ENCODE measurements at regions not wholly inside any gene's neighbourhood (a gene's known extent, or its start where the extent isn't known, plus 50 kb on each side); places are given as distances from the start of the nearest gene placed in this dataset.
"Not testable (repeated sequence)": the region's sequence is repeated elsewhere in the genome, so short reads cannot be mapped to it uniquely, and the experiment has no call there.

- DNase-seq, result no peak
Measured at GRCh38 chr2:56813490-56813889, 629.7 kb downstream of the CCDC85A start.

GRCh38 chr2:56816666-56817065 lies 632.9 kb downstream of the CCDC85A start:
- no peak for DNase-seq

GRCh38 chr2:56831780-56832179 lies 648.0 kb downstream of the CCDC85A start:
- DNase-seq, result no peak

GRCh38 chr2:56834686-56835085 lies 650.9 kb downstream of the CCDC85A start:
- DNase-seq, result no peak

GRCh38 chr2:56840009-56840408 lies 656.2 kb downstream of the CCDC85A start:
- not testable (repeated sequence) for DNase-seq

- no peak for DNase-seq
Measured at GRCh38 chr2:56860991-56861390, 677.2 kb downstream of the CCDC85A start.

GRCh38 chr2:56871644-56872043 lies 687.9 kb downstream of the CCDC85A start:
- no peak for DNase-seq

- DNase-seq, result no peak
Measured at GRCh38 chr2:56874717-56875116, 690.9 kb downstream of the CCDC85A start.

- DNase-seq, result no peak
Measured at GRCh38 chr2:56889738-56890137, 705.9 kb downstream of the CCDC85A start.

- no peak for DNase-seq
Measured at GRCh38 chr2:56892382-56892781, 708.6 kb downstream of the CCDC85A start.

GRCh38 chr2:56898986-56899385 lies 715.2 kb downstream of the CCDC85A start:
- DNase-seq, result no peak

- DNase-seq, result no peak
Measured at GRCh38 chr2:56912490-56912889, 728.7 kb downstream of the CCDC85A start.

GRCh38 chr2:56918790-56919189 lies 735.0 kb downstream of the CCDC85A start:
- no peak for DNase-seq

GRCh38 chr2:56933976-56934375 lies 750.2 kb downstream of the CCDC85A start:
- DNase-seq, result no peak

GRCh38 chr2:56934866-56935265 lies 751.1 kb downstream of the CCDC85A start:
- DNase-seq, result no peak

GRCh38 chr2:56940054-56940453 lies 756.3 kb downstream of the CCDC85A start:
- DNase-seq, result no peak

GRCh38 chr2:56952871-56953270 lies 769.1 kb downstream of the CCDC85A start:
- DNase-seq, result no peak

GRCh38 chr2:56960581-56960980 lies 776.8 kb downstream of the CCDC85A start:
- no peak for DNase-seq

GRCh38 chr2:56962673-56963072 lies 778.9 kb downstream of the CCDC85A start:
- DNase-seq, result no peak

- DNase-seq, result no peak
Measured at GRCh38 chr2:56969513-56969912, 785.7 kb downstream of the CCDC85A start.

GRCh38 chr2:56971383-56971974 lies 787.7 kb downstream of the CCDC85A start:
- no peak for DNase-seq

GRCh38 chr2:56981554-56981953 lies 797.8 kb downstream of the CCDC85A start:
- no peak for DNase-seq

GRCh38 chr2:56985609-56986008 lies 801.8 kb downstream of the CCDC85A start:
- DNase-seq, result no peak

GRCh38 chr2:57022496-57022895 lies 838.7 kb downstream of the CCDC85A start:
- no peak for DNase-seq

- DNase-seq, result no peak
Measured at GRCh38 chr2:57044931-57045635, 861.3 kb downstream of the CCDC85A start.

Data from 8988T (cell line).